Effector memory CD8-positive, alpha-beta T cell (primary cell): ENCODE measurements at regions not wholly inside any gene's neighbourhood (a gene's known extent, or its start where the extent isn't known, plus 50 kb on each side); places are given as distances from the start of the nearest gene placed in this dataset.

ENCODE experiments used
- ATAC-seq: fragments of 150-1000 bp; cut with Tn5 transposase; replicated peaks from 2 replicates; pipeline ENCODE4 v1.10.0; 2021; ENCODE audit warnings: mild to moderate bottlenecking, moderate library complexity
- DNase-seq, 3 experiments: peaks; one replicate each; pipeline ENCODE4 v3.0.0; 2021
- H3K27ac Mint-ChIP-seq, 2 donors: one replicate each; pipeline ENCODE4 v1.8.0; 2022; ENCODE audit warnings: mild to moderate bottlenecking in 2 of 2, mixed read lengths in 2 of 2, moderate library complexity in 2 of 2
- H3K27me3 Mint-ChIP-seq, 2 donors: one replicate each; pipeline ENCODE4 v1.8.0; 2022; ENCODE audit warnings: mixed read lengths in 2 of 2
- H3K36me3 Mint-ChIP-seq: one replicate; pipeline ENCODE4 v1.8.0; 2022; ENCODE audit warnings: mild to moderate bottlenecking, moderate library complexity, mixed read lengths; ENCODE audit not compliant: insufficient read depth
- H3K4me1 Mint-ChIP-seq, 2 donors: one replicate each; pipeline ENCODE4 v1.8.0; 2022; ENCODE audit warnings: low read depth in 2 of 2, mixed read lengths in 2 of 2
- H3K4me3 Mint-ChIP-seq, 2 donors: one replicate each; pipeline ENCODE4 v1.8.0; 2022; ENCODE audit warnings: mild to moderate bottlenecking in 2 of 2, mixed read lengths in 2 of 2, moderate library complexity in 2 of 2
- H3K9me3 Mint-ChIP-seq, 2 donors: one replicate each; pipeline ENCODE4 v1.8.0; 2022; ENCODE audit warnings: mixed read lengths in 2 of 2

GRCh38 chr5:142378737-142379634 lies 54.2 kb upstream of the SPRY4 start:
- Mint-ChIP-seq H3K9me3 (no peaks in the 10 kb centered on the region), H3K27me3 (no peaks in the 10 kb centered on the region), H3K36me3 (no peaks in the 10 kb centered on the region), H3K4me3 (no peak overlapping the region), H3K27ac (peak overlapping the region in 1 of 2 donors; percentile 32), H3K4me1 (peaks cover 4 to 17% of the 10 kb centered on the region in 2 donors)
- DNase-seq: no peak
- ATAC-seq: no peak

- no peaks in the 10 kb centered on the region for H3K9me3 Mint-ChIP-seq
- peaks cover 3 to 17% of the 10 kb centered on the region in 2 donors for H3K4me1 Mint-ChIP-seq
- no peaks in the 10 kb centered on the region for H3K36me3 Mint-ChIP-seq
- no peak for DNase-seq
- no peak overlapping the region for H3K27ac Mint-ChIP-seq
- H3K4me3 Mint-ChIP-seq: no peak overlapping the region
- ATAC-seq: no peak
- H3K27me3 Mint-ChIP-seq: no peaks in the 10 kb centered on the region
Measured at GRCh38 chr5:142375944-142376411, 51.2 kb upstream of the SPRY4 start.
